Transverse colon (tissue), 4 donors: ENCODE measurements at regions not wholly inside any gene's neighbourhood (a gene's known extent, or its start where the extent isn't known, plus 50 kb on each side); places are given as distances from the start of the nearest gene placed in this dataset.

Experiments used
- EP300 ChIP-seq: sonication (generic); formaldehyde crosslinking; IDR thresholded peaks from one replicate; pipeline ENCODE4 v1.6.1; 2017; ENCODE audit warnings: antibody characterized with exemption, low read depth
- POLR2A ChIP-seq: fragments of 450-650 bp; IDR thresholded peaks from one replicate; pipeline ENCODE4 v1.6.1; 2016; ENCODE audit warnings: antibody characterized with exemption, mild to moderate bottlenecking, moderate library complexity
- POLR2AphosphoS5 ChIP-seq, 3 donors: sonication (generic); formaldehyde crosslinking; IDR thresholded peaks; one replicate each; pipeline ENCODE4 v1.6.1; 2016; ENCODE audit warnings: antibody characterized with exemption in 3 of 3
- TF ChIP-seq, protein P1 (sequence below), 5 experiments: fragments of 200-600 bp in 3 of 5; fragments of 450-650 bp in 2 of 5; sonication (generic) in 3 of 5; IDR thresholded peaks; 1 replicate in 2 of 5; 2 replicates in 3 of 5; pipeline ENCODE4 v1.5.1; 2016 to 2017; ENCODE audit warnings: antibody characterized with exemption in 5 of 5, inconsistent platforms in 3 of 5, mild to moderate bottlenecking in 2 of 5, moderate library complexity in 1 of 5

DNA sequence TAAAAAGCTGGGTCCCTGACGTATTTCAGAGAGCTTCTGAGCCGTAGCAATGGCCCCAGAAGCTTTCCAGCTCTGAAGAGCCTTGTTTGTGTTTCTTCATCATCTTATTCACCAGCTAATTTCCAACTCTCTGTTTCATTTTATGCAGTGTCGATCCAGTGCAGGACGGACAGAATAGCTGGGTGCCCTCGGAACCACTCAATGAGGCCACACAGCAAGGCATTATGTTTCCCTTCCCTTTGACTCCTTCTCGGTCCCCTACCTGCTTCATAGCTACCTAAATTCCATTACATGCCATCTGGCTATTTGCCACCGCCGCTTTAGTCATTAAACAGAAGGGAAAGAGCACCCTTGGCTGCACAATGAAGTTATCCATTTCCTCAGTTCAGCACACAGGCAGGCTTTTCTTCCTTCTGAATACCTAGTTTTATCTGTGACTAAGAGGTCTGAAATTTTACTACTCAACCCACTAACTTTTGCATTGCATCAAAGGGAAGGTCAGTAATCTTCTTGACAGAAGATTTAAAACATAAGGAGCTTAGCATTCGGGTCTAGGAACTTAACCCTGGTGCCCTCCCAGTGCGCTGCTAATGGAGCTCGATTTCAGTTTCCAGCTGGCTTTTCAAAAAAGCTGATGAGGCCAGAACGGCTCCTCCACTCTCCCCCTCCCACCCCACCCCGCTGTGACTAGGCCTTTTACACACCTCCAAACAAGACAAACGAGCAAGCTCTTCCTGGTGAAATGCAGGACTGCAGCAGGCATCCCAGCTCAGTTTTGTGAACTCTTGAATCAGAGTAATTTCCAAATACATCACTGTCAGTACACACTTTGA is 176.8 kb downstream of the GXYLT1 start:
- TF ChIP-seq, protein P1, sequence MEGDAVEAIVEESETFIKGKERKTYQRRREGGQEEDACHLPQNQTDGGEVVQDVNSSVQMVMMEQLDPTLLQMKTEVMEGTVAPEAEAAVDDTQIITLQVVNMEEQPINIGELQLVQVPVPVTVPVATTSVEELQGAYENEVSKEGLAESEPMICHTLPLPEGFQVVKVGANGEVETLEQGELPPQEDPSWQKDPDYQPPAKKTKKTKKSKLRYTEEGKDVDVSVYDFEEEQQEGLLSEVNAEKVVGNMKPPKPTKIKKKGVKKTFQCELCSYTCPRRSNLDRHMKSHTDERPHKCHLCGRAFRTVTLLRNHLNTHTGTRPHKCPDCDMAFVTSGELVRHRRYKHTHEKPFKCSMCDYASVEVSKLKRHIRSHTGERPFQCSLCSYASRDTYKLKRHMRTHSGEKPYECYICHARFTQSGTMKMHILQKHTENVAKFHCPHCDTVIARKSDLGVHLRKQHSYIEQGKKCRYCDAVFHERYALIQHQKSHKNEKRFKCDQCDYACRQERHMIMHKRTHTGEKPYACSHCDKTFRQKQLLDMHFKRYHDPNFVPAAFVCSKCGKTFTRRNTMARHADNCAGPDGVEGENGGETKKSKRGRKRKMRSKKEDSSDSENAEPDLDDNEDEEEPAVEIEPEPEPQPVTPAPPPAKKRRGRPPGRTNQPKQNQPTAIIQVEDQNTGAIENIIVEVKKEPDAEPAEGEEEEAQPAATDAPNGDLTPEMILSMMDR (IDR thresholded peaks at IDR 0.05), result no peak
- TF ChIP-seq POLR2A, result no peak
- TF ChIP-seq POLR2AphosphoS5 (IDR thresholded peaks at IDR 0.05), result no peak
- TF ChIP-seq EP300, result no peak
